Colonic mucosa (tissue), 4 donors: ENCODE measurements at regions not wholly inside any gene's neighbourhood (a gene's known extent, or its start where the extent isn't known, plus 50 kb on each side); places are given as distances from the start of the nearest gene placed in this dataset.
"Not testable (repeated sequence)": the region's sequence is repeated elsewhere in the genome, so short reads cannot be mapped to it uniquely, and the experiment has no call there.

Experiments
- DNase-seq: peaks from one replicate; pipeline ENCODE4 v3.0.0-alpha.2; 2020
- H3K27ac ChIP-seq: fragments of 200-600 bp; one replicate; pipeline ENCODE4 v1.8.0; 2021
- H3K27me3 ChIP-seq: fragments of 200-600 bp; one replicate; pipeline ENCODE4 v1.8.0; 2021
- H3K36me3 ChIP-seq: fragments of 200-600 bp; one replicate; pipeline ENCODE4 v1.8.0; 2021
- H3K4me1 ChIP-seq: fragments of 200-600 bp; one replicate; pipeline ENCODE4 v1.8.0; 2021; ENCODE audit warnings: mild to moderate bottlenecking
- H3K4me3 ChIP-seq: fragments of 200-600 bp; one replicate; pipeline ENCODE4 v1.8.0; 2021
- H3K9ac ChIP-seq, 2 donors: one replicate each; pipeline ENCODE4 v1.7.0; 2013; ENCODE audit warnings: control low read depth in 2 of 2, low read depth in 2 of 2, low read length in 2 of 2
- H3K9me3 ChIP-seq: fragments of 200-600 bp; one replicate; pipeline ENCODE4 v1.8.0; 2021
- intact Hi-C: fragments of 100-400 bp; cut with DNase I; formaldehyde crosslinking; loops from one replicate; pipeline ENCODE4 v1.14.1; 2022
- TF ChIP-seq, protein P1 (sequence below): fragments of 200-600 bp; IDR thresholded peaks from one replicate; pipeline ENCODE4 v1.8.0; 2022; ENCODE audit warnings: antibody characterized with exemption, mild to moderate bottlenecking
- donor health status: healthy.
- donor health status: DM: no; HTN: no; CAD: no.
- donor health status: DM: no; HTN: no; CAD: no.

DNA sequence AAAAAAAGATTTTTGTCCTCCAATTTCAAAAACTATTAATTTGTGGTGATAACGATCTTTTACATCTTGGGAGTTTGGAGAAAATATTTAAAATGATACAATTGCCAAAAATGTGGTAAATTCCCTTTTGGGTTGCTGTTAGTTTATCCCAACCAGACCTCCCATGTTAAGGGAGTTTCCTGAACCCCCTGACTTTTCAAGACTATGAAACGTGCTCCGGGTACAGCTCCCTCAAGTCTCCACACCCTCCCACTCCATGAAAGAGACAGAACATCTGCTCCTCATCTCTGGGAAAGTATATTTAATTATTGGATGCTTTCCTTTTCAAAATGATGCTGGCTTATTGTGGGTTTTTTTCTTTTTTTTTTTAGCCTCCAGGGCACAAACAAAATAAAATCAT lies 534.6 kb upstream of the NRP1 start:
- Histone ChIP-seq H3K9me3 (no peaks in the 10 kb centered on the region), H3K36me3 (no peaks in the 10 kb centered on the region), H3K27me3 (no peaks in the 10 kb centered on the region), H3K4me1 (no peaks in the 10 kb centered on the region), H3K9ac (no peak overlapping the region), H3K4me3 (no peak overlapping the region), H3K27ac (no peak overlapping the region)
- no peak for DNase-seq
- TF ChIP-seq, protein P1, sequence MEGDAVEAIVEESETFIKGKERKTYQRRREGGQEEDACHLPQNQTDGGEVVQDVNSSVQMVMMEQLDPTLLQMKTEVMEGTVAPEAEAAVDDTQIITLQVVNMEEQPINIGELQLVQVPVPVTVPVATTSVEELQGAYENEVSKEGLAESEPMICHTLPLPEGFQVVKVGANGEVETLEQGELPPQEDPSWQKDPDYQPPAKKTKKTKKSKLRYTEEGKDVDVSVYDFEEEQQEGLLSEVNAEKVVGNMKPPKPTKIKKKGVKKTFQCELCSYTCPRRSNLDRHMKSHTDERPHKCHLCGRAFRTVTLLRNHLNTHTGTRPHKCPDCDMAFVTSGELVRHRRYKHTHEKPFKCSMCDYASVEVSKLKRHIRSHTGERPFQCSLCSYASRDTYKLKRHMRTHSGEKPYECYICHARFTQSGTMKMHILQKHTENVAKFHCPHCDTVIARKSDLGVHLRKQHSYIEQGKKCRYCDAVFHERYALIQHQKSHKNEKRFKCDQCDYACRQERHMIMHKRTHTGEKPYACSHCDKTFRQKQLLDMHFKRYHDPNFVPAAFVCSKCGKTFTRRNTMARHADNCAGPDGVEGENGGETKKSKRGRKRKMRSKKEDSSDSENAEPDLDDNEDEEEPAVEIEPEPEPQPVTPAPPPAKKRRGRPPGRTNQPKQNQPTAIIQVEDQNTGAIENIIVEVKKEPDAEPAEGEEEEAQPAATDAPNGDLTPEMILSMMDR = no peak
- intact Hi-C loops = no loop called here

DNA sequence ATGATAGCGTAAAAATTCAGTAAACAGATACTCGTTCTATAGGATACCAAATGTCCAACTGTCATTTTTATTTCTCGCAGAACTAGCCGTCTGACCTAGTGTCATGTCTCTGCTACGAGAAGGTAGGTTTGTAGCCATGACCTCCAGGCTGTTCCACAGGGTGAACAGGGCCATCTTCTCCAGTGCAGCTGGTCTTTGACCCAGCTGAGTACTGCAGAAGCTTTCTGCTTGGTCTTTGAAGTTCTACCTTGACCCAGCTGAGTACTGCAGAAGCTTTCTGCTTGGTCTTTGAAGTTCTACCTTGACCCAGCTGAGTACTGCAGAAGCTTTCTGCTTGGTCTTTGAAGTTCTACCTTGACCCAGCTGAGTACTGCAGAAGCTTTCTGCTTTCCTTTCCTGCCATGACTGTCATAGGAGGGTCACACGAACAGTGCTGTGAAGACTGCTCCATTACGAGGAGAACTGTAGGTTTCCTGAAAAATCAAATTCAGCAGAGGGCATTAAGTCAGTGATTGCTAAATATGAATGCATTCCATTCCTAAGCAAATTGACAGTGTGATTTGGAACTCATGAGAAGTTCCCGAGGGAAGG lies 532.8 kb upstream of the NRP1 start:
- H3K4me3 ChIP-seq, H3K9ac ChIP-seq, H3K4me1 ChIP-seq, H3K9me3 ChIP-seq, H3K36me3 ChIP-seq, H3K27me3 ChIP-seq, intact Hi-C loops, H3K27ac ChIP-seq, DNase-seq: not testable (repeated sequence)

DNA sequence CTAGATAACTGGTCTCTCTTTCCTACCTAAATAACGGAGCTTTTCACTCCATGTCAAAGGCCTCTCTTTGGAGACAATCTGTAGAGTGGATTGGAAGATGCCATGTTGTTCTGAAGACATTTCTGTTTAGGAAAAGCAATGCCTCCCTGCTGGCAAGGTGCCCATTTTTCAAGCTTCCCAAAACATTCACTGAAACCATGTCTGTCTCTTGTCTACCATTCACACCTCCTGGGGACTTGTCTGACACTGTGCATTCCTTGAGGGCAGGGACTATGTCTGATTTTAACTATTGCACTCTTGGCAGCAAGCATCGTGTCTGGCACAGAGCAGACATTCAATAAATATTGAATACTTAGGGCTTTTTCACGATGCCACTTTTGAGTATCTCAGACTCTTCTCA lies 528.9 kb upstream of the NRP1 start:
- Histone ChIP-seq H3K9ac (no peak overlapping the region), H3K36me3 (no peaks in the 10 kb centered on the region), H3K4me1 (no peaks in the 10 kb centered on the region), H3K4me3 (no peak overlapping the region), H3K27ac (no peak overlapping the region), H3K9me3 (no peaks in the 10 kb centered on the region), H3K27me3 (no peaks in the 10 kb centered on the region)
- intact Hi-C loops = no loop called here
- DNase-seq = no peak
- TF ChIP-seq, protein P1 = no peak

DNA sequence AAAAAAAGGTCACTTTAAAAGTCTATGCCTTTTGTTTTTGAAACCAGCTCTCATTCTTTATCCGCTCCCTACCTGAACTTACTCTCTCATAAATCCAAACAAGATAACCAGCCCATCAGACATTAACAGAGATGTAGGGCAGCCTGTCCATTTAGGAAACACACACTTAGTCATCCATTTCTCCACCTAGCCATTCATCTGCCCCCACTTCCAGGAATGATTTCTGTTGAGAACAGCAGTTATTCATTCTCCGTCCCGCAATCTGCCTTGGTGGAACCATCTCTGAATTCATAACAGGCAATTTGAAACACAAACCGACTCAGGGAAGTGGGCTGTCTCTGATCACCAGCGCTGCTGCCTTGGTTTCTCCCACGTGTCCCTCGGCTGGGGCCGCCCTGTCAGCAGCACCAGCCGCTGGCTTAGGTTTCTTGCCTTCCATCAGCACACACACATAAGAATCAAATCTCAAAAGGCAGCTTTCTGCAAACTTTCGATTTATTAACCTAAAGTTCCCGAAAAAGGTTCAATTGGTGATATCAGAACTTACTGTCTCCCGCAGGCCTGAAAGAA lies 528.2 kb upstream of the NRP1 start:
- no peak overlapping the region for H3K27ac ChIP-seq
- intact Hi-C loops = no loop called here

DNA sequence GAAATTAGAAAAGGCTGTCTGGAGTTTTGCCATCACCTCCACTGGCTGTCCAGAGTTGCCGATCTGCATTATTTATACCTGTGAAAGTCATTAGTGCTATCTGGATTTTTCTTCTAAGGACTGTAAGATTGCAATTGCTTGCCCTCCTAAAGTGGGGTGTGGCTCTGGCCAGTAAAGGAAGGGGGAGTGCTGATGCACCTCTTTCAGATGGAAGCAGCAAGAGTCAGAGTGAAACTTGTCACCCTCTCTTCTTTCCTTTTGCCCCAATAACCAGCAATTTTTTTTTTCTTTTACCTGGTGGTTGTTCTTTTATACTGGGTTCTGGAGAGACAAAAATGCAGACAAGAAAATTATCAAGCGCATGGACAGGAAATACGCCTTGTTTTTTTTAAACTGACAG lies 527.4 kb upstream of the NRP1 start:
- Histone ChIP-seq H3K27me3 (no peaks in the 10 kb centered on the region), H3K9ac (no peak overlapping the region)
- TF ChIP-seq, protein P1 = no peak

More for the DNA sequence above, 528.2 kb upstream of the NRP1 start:
- DNase-seq = no peak
- no peaks in the 10 kb centered on the region for H3K27me3 ChIP-seq
- no peaks in the 10 kb centered on the region for H3K4me1 ChIP-seq
- TF ChIP-seq, protein P1 = no peak
- H3K9me3 ChIP-seq = no peaks in the 10 kb centered on the region
- no peak overlapping the region for H3K9ac ChIP-seq
- no peak overlapping the region for H3K4me3 ChIP-seq
- H3K36me3 ChIP-seq = no peaks in the 10 kb centered on the region

DNA sequence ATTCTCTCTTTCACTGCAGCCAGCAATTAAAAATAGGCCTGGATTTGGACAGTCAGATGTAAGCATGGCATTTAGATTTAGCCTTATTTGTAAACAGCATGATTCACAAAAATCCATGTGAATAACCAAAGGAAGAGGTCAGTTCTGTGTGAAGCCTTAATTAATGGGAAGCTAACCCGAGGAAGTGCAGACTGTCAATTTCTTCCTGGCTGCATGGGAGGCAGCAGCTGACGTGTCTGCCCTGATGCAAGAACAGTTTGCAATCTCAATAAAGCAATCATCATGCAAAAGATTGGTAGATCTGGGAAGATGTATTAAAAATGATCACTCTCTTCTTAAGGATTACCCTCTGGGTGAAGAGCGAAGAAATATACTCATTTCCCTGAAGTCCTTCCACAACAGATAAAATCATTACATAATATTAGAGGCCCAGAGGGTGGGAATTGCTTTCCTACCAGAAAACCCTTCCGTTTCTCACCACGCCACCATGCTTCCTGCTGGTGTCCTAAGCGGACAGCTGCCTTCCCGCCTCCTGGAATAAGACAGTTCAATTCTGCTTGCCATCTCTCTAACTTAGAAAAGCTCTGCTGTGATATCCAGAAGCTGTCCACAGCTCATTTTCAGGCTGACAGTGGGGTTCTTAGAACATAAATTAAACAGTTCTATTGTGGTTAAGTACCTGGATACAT lies 526.7 kb upstream of the NRP1 start:
- H3K9ac ChIP-seq = no peak overlapping the region
- intact Hi-C loops = no loop called here
- no peaks in the 10 kb centered on the region for H3K36me3 ChIP-seq
- no peaks in the 10 kb centered on the region for H3K9me3 ChIP-seq
- DNase-seq = no peak
- TF ChIP-seq, protein P1 = no peak
- H3K27me3 ChIP-seq = no peaks in the 10 kb centered on the region
- H3K27ac ChIP-seq = no peak overlapping the region
- no peak overlapping the region for H3K4me3 ChIP-seq
- H3K4me1 ChIP-seq = no peaks in the 10 kb centered on the region

More for the DNA sequence above, 527.4 kb upstream of the NRP1 start:
- Histone ChIP-seq H3K4me3 (no peak overlapping the region), H3K27ac (no peak overlapping the region), H3K9me3 (no peaks in the 10 kb centered on the region), H3K36me3 (no peaks in the 10 kb centered on the region), H3K4me1 (no peaks in the 10 kb centered on the region)
- intact Hi-C loops = no loop called here
- DNase-seq = no peak
